B cell (primary cell): ENCODE measurements at regions not wholly inside any gene's neighbourhood (a gene's known extent, or its start where the extent isn't known, plus 50 kb on each side); places are given as distances from the start of the nearest gene placed in this dataset.

Experiments used
- ATAC-seq: fragments of 200-7000 bp; cut with Tn5 transposase; one replicate; pipeline ENCODE4 v1.10.0; 2021; ENCODE audit warnings: low read depth, mild to moderate bottlenecking, moderate number of reproducible peaks, moderate library complexity
- CTCF ChIA-PET: fragments of 350-600 bp; sonication (Branson Sonifier 250); formaldehyde crosslinking; loops from one replicate; lab custom pipeline; 2021; ENCODE audit warnings: antibody characterized with exemption, inconsistent platforms; lab: Charles Lee
- POLR2A ChIA-PET: fragments of 350-600 bp; sonication (Branson Sonifier 250); formaldehyde crosslinking; loops from one replicate; lab custom pipeline; 2021; ENCODE audit warnings: antibody characterized with exemption; lab: Charles Lee
- DNase-seq: peaks from one replicate; pipeline ENCODE4 v3.0.0; 2013
- H2AFZ ChIP-seq: 2 replicates; pipeline ENCODE4 v1.6.1; 2012; ENCODE audit warnings: mild to moderate bottlenecking, low read depth, low read length; ENCODE audit not compliant: insufficient read depth, poor library complexity, severe bottlenecking
- H3K27ac ChIP-seq, 2 donors: 1 replicate in 1 of 2; 2 replicates in 1 of 2; pipeline ENCODE4 v1.5.1; 2012 to 2013; ENCODE audit warnings: low read length in 2 of 2, mild to moderate bottlenecking in 2 of 2, moderate library complexity in 1 of 2
- H3K27me3 ChIP-seq, 4 experiments: fragments of 200-600 bp in 1 of 4; sonication (generic) in 1 of 4; replicated peaks in 1 of 4; 1 replicate in 2 of 4; 2 replicates in 2 of 4; pipeline versions ENCODE4 v1.6.1 to v1.7.0; 2013 to 2016; ENCODE audit warnings: low read length in 3 of 4, mild to moderate bottlenecking in 2 of 4, mixed read lengths in 1 of 4, moderate library complexity in 1 of 4; ENCODE audit not compliant: insufficient read depth in 4 of 4, control insufficient read depth in 3 of 4; ENCODE audit errors: control extremely low read depth in 1 of 4
- H3K36me3 ChIP-seq, 2 experiments: replicated peaks in 1 of 2; 1 replicate in 1 of 2; 2 replicates in 1 of 2; pipeline versions ENCODE4 v1.6.1 to v1.7.1; 2013; ENCODE audit warnings: low read length in 1 of 2; ENCODE audit not compliant: insufficient read depth in 2 of 2, control insufficient read depth in 1 of 2; ENCODE audit errors: control extremely low read depth in 1 of 2, extremely low read depth in 1 of 2
- H3K4me1 ChIP-seq, 2 donors: fragments of 200-600 bp in 1 of 2; sonication (generic) in 1 of 2; 1 replicate in 1 of 2; 2 replicates in 1 of 2; pipeline versions ENCODE4 v1.5.1 to v1.6.1; 2013 to 2017; ENCODE audit warnings: low read length in 2 of 2; ENCODE audit not compliant: control insufficient read depth in 2 of 2, insufficient read depth in 2 of 2
- H3K4me2 ChIP-seq: replicated peaks from 2 replicates; pipeline ENCODE3; 2012; ENCODE audit warnings: mild to moderate bottlenecking, low read depth, low read length; ENCODE audit not compliant: poor library complexity, severe bottlenecking
- H3K4me3 ChIP-seq, 5 experiments: fragments of 200-600 bp in 1 of 5; sonication (generic) in 1 of 5; 1 replicate in 3 of 5; 2 replicates in 2 of 5; pipeline versions ENCODE4 v1.5.1 to v1.7.0; 2011 to 2016; ENCODE audit warnings: low read length in 4 of 5, mild to moderate bottlenecking in 4 of 5, low read depth in 2 of 5, control low read depth in 1 of 5, moderate library complexity in 1 of 5; ENCODE audit not compliant: insufficient read depth in 1 of 5; ENCODE audit errors: control extremely low read depth in 1 of 5, extremely low read depth in 1 of 5
- H3K79me2 ChIP-seq: fragments of 200-600 bp; sonication (generic); one replicate; pipeline ENCODE4 v1.6.0; 2016; ENCODE audit warnings: low read length; ENCODE audit not compliant: control insufficient read depth, insufficient read depth
- H3K9ac ChIP-seq: fragments of 200-600 bp; sonication (generic); 2 replicates; pipeline ENCODE4 v1.6.1; 2017; ENCODE audit warnings: mild to moderate bottlenecking, low read length, moderate library complexity
- H3K9me3 ChIP-seq, 3 donors: one replicate each; pipeline versions ENCODE4 v1.6.1 to v1.7.1; 2013; ENCODE audit warnings: low read length in 2 of 3; ENCODE audit not compliant: control insufficient read depth in 2 of 3, insufficient read depth in 1 of 3; ENCODE audit errors: control extremely low read depth in 1 of 3
- H4K20me1 ChIP-seq: 2 replicates; pipeline ENCODE4 v1.6.0; 2012; ENCODE audit warnings: mild to moderate bottlenecking, low read length; ENCODE audit not compliant: insufficient read depth, control insufficient read depth, poor library complexity, severe bottlenecking
- H3K27ac Mint-ChIP-seq: one replicate; pipeline ENCODE4 v1.8.0; 2021; ENCODE audit warnings: mixed read lengths
- H3K27me3 Mint-ChIP-seq: one replicate; pipeline ENCODE4 v1.8.0; 2021; ENCODE audit warnings: mixed read lengths
- H3K4me1 Mint-ChIP-seq: one replicate; pipeline ENCODE4 v1.8.0; 2021; ENCODE audit warnings: mixed read lengths
- H3K4me3 Mint-ChIP-seq: one replicate; pipeline ENCODE4 v1.8.0; 2021; ENCODE audit warnings: mixed read lengths
- H3K9me3 Mint-ChIP-seq: one replicate; pipeline ENCODE4 v1.8.0; 2022; ENCODE audit warnings: mixed read lengths; ENCODE audit not compliant: insufficient read depth
- EZH2 ChIP-seq: IDR thresholded peaks from 2 replicates; pipeline ENCODE4 v1.6.1; 2012; ENCODE audit warnings: borderline replicate concordance, low read depth, mild to moderate bottlenecking, moderate library complexity, low read length; ENCODE audit not compliant: insufficient read depth, poor library complexity, severe bottlenecking
- WGBS: methylation state at CpG from one replicate; pipeline ENCODE4 v1.1.5; 2013; ENCODE audit warnings: missing lambda C conversion rate; ENCODE audit not compliant: insufficient coverage; 5-methylcytosine and 5-hydroxymethylcytosine counted together
- intact Hi-C: fragments of 100-400 bp; cut with micrococcal nuclease; formaldehyde crosslinking; loops from one replicate; pipeline ENCODE4 v1.10.0; 2022
- TF ChIP-seq, protein P1 (sequence below): fragments of 200-600 bp; IDR thresholded peaks from one replicate; pipeline ENCODE4 v1.8.0; 2022; ENCODE audit warnings: antibody characterized with exemption, mild to moderate bottlenecking

DNA sequence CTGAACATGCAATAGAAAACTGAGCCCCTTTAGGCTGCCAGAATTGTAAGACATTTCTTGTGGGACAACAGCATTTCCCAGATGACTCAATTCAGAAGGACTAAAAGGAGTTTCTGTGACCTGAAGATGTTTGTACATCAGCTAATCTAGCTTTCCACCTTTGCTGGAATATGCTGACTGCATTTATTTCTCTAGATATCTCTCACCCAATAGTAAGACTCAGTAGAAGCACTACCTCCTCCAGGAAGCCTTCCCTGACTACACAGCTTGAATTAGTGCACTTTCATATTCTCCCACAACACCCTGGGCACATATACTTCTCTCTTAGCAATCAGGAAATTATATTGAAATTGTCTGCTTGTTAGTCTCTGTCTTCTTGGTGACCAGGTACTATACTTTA is 98.1 kb upstream of the BLID start:
- TF ChIP-seq, protein P1, sequence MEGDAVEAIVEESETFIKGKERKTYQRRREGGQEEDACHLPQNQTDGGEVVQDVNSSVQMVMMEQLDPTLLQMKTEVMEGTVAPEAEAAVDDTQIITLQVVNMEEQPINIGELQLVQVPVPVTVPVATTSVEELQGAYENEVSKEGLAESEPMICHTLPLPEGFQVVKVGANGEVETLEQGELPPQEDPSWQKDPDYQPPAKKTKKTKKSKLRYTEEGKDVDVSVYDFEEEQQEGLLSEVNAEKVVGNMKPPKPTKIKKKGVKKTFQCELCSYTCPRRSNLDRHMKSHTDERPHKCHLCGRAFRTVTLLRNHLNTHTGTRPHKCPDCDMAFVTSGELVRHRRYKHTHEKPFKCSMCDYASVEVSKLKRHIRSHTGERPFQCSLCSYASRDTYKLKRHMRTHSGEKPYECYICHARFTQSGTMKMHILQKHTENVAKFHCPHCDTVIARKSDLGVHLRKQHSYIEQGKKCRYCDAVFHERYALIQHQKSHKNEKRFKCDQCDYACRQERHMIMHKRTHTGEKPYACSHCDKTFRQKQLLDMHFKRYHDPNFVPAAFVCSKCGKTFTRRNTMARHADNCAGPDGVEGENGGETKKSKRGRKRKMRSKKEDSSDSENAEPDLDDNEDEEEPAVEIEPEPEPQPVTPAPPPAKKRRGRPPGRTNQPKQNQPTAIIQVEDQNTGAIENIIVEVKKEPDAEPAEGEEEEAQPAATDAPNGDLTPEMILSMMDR = no peak
- TF ChIP-seq EZH2 = no peak
- no peaks in the 10 kb centered on the region for H3K4me1 Mint-ChIP-seq
- H3K9me3 Mint-ChIP-seq = no peaks in the 10 kb centered on the region
- Histone ChIP-seq H3K27me3 (peaks cover 0 to 6% (median 0%) of the 10 kb centered on the region in 4 experiments), H3K27ac (no peak overlapping the region), H3K4me3 (no peak overlapping the region), H3K4me1 (no peaks in the 10 kb centered on the region), H4K20me1 (no peaks in the 10 kb centered on the region), H2AFZ (no peak overlapping the region), H3K79me2 (no peaks in the 10 kb centered on the region), H3K4me2 (no peak overlapping the region), H3K9me3 (no peaks in the 10 kb centered on the region), H3K36me3 (no peaks in the 10 kb centered on the region), H3K9ac (no peak overlapping the region)
- H3K27me3 Mint-ChIP-seq = peaks cover 9% of the 10 kb centered on the region
- ChIA-PET POLR2A (no interaction called here), CTCF (interaction anchor here (1.9 kb wide), 1 partner anchor 11 kb away, joined by 8 read pairs; no protein-coding TSS in a partner anchor)
- DNase-seq (no peak), ATAC-seq (no peak)
- H3K4me3 Mint-ChIP-seq = no peak overlapping the region
- no peak overlapping the region for H3K27ac Mint-ChIP-seq
- intact Hi-C loops = no loop called here

DNA sequence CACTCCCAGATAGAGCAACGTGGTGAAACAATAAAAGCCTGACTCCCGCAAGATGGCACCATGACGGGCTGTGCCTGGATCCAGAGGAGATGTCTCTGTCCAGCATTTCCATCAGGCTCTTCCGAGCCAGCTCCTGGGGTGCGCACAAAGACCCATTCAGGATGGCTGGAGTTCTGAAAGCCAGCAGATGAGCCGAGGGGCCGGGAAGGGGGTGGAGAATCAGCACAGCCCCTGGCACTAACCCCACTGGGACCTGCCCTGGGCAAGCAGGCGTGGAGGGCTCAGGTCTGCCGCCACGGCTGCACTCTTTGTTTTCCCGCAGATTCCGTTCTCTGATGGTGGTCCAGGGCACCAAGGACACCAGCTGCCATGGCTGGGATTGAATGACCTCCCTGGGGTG is 97.2 kb upstream of the BLID start:
- H3K79me2 ChIP-seq = no peaks in the 10 kb centered on the region
- DNase-seq = no peak
- H3K27ac ChIP-seq = no peak overlapping the region
- H2AFZ ChIP-seq = no peak overlapping the region
- Mint-ChIP-seq H3K4me3 (no peak overlapping the region), H3K27me3 (peaks cover 9% of the 10 kb centered on the region), H3K4me1 (no peaks in the 10 kb centered on the region), H3K27ac (no peak overlapping the region), H3K9me3 (no peaks in the 10 kb centered on the region)
- CTCF ChIA-PET = interaction anchor here (0.6 to 1.9 kb wide), 2 partner anchors 10 kb away, joined by 3 to 8 read pairs; no protein-coding TSS in a partner anchor
- no peak for ATAC-seq
- no peak overlapping the region for H3K4me3 ChIP-seq
- no peak overlapping the region for H3K4me2 ChIP-seq
- H4K20me1 ChIP-seq = no peaks in the 10 kb centered on the region
- no peaks in the 10 kb centered on the region for H3K4me1 ChIP-seq
- H3K27me3 ChIP-seq = peaks cover 0 to 6% (median 0%) of the 10 kb centered on the region in 4 experiments
- 88% methylated on average over 12 of the region's 12 CpGs for WGBS
- POLR2A ChIA-PET = no interaction called here
- no peaks in the 10 kb centered on the region for H3K9me3 ChIP-seq
- intact Hi-C loops = no loop called here
- H3K9ac ChIP-seq = no peak overlapping the region
- TF ChIP-seq, protein P1 = no peak
- no peak for TF ChIP-seq EZH2
- no peaks in the 10 kb centered on the region for H3K36me3 ChIP-seq
